Mesenchymal stem cell (in vitro differentiated cells and primary cell): ENCODE measurements at regions not wholly inside any gene's neighbourhood (a gene's known extent, or its start where the extent isn't known, plus 50 kb on each side); places are given as distances from the start of the nearest gene placed in this dataset.

Experiments
- DNase-seq: peaks from one replicate; pipeline ENCODE4 v3.0.0-alpha.2; 2013
- H2AFZ ChIP-seq: one replicate; pipeline ENCODE4 v1.6.1; 2013; ENCODE audit warnings: low read depth, mild to moderate bottlenecking, control low read depth, inconsistent platforms, low read length, moderate library complexity
- H2AK5ac ChIP-seq: 2 replicates; pipeline ENCODE4 v1.6.1; 2013; ENCODE audit warnings: low read length, moderate library complexity, mild to moderate bottlenecking, inconsistent platforms; ENCODE audit not compliant: severe bottlenecking
- H2BK120ac ChIP-seq: one replicate; pipeline ENCODE4 v1.6.1; 2013; ENCODE audit warnings: low read depth, mild to moderate bottlenecking, inconsistent platforms, low read length, moderate library complexity
- H2BK12ac ChIP-seq, 2 experiments: one replicate each; pipeline ENCODE4 v1.6.1; 2013; ENCODE audit warnings: inconsistent platforms in 2 of 2, low read length in 2 of 2, mild to moderate bottlenecking in 2 of 2, moderate library complexity in 2 of 2, control low read depth in 1 of 2
- H2BK15ac ChIP-seq: one replicate; pipeline ENCODE4 v1.6.1; 2013; ENCODE audit warnings: mild to moderate bottlenecking, low read depth, inconsistent platforms; ENCODE audit not compliant: poor library complexity, severe bottlenecking
- H2BK5ac ChIP-seq: 2 replicates; pipeline ENCODE4 v1.6.1; 2013; ENCODE audit warnings: low read depth, mild to moderate bottlenecking, low read length, control low read depth, inconsistent platforms; ENCODE audit not compliant: poor library complexity, severe bottlenecking
- H3K14ac ChIP-seq, 2 experiments: one replicate each; pipeline ENCODE4 v1.6.1; 2013; ENCODE audit warnings: inconsistent platforms in 2 of 2, low read length in 2 of 2, control low read depth in 1 of 2, mild to moderate bottlenecking in 1 of 2, moderate library complexity in 1 of 2
- H3K18ac ChIP-seq, 2 experiments: one replicate each; pipeline ENCODE4 v1.6.1; 2013; ENCODE audit warnings: inconsistent platforms in 2 of 2, low read length in 2 of 2, control low read depth in 1 of 2, low read depth in 1 of 2, mild to moderate bottlenecking in 1 of 2
- H3K23ac ChIP-seq, 2 experiments: one replicate each; pipeline ENCODE4 v1.6.1; 2013; ENCODE audit warnings: inconsistent platforms in 2 of 2, low read length in 2 of 2, mild to moderate bottlenecking in 2 of 2, moderate library complexity in 2 of 2, control low read depth in 1 of 2
- H3K27ac ChIP-seq: 2 replicates; pipeline ENCODE4 v1.5.1; 2013; ENCODE audit warnings: mild to moderate bottlenecking, moderate library complexity, low read length, control low read depth, inconsistent platforms; ENCODE audit not compliant: poor library complexity, severe bottlenecking
- H3K27me3 ChIP-seq, 2 experiments: 2 replicates each; pipeline versions ENCODE4 v1.6.1 to v1.7.0; 2013; ENCODE audit warnings: low read length in 2 of 2, mild to moderate bottlenecking in 2 of 2, moderate library complexity in 2 of 2, control low read depth in 1 of 2, inconsistent platforms in 1 of 2; ENCODE audit not compliant: control insufficient read depth in 1 of 2, insufficient read depth in 1 of 2
- H3K36me3 ChIP-seq, 2 experiments: 2 replicates each; pipeline versions ENCODE4 v1.6.1 to v1.7.0; 2013; ENCODE audit warnings: low read length in 2 of 2, control low read depth in 1 of 2, inconsistent platforms in 1 of 2, low read depth in 1 of 2, mild to moderate bottlenecking in 1 of 2; ENCODE audit not compliant: insufficient read depth in 2 of 2, control insufficient read depth in 1 of 2
- H3K4ac ChIP-seq, 2 experiments: one replicate each; pipeline ENCODE4 v1.6.1; 2013; ENCODE audit warnings: inconsistent platforms in 2 of 2, low read length in 2 of 2, mild to moderate bottlenecking in 2 of 2, moderate library complexity in 2 of 2, control low read depth in 1 of 2, low read depth in 1 of 2
- H3K4me1 ChIP-seq: 2 replicates; pipeline ENCODE4 v1.6.1; 2013; ENCODE audit warnings: low read depth, low read length, control low read depth; ENCODE audit not compliant: control insufficient read depth, insufficient read depth
- H3K4me2 ChIP-seq: 2 replicates; pipeline ENCODE4 v1.6.1; 2013; ENCODE audit warnings: low read length, mild to moderate bottlenecking, inconsistent platforms; ENCODE audit not compliant: poor library complexity, severe bottlenecking
- H3K4me3 ChIP-seq, 2 experiments: 2 replicates each; pipeline versions ENCODE4 v1.5.1 to v1.7.0; 2013; ENCODE audit warnings: low read length in 2 of 2, mild to moderate bottlenecking in 2 of 2, control low read depth in 1 of 2, low read depth in 1 of 2; ENCODE audit not compliant: insufficient read depth in 1 of 2
- H3K79me1 ChIP-seq: replicated peaks from 2 replicates; pipeline ENCODE4 v1.6.1; 2013; ENCODE audit warnings: mild to moderate bottlenecking, control low read depth, low read length, inconsistent platforms; ENCODE audit not compliant: poor library complexity, severe bottlenecking
- H3K9ac ChIP-seq: 2 replicates; pipeline ENCODE4 v1.7.0; 2013; ENCODE audit warnings: mild to moderate bottlenecking, low read length, moderate library complexity
- H3K9me3 ChIP-seq: 2 replicates; pipeline ENCODE4 v1.7.0; 2013; ENCODE audit warnings: mild to moderate bottlenecking, low read length; ENCODE audit not compliant: control insufficient read depth
- H4K8ac ChIP-seq: one replicate; pipeline ENCODE4 v1.6.1; 2013; ENCODE audit warnings: inconsistent platforms, mild to moderate bottlenecking, low read length, moderate library complexity
- H4K91ac ChIP-seq: one replicate; pipeline ENCODE4 v1.6.1; 2013; ENCODE audit warnings: mild to moderate bottlenecking, low read length, inconsistent platforms
- WGBS: methylation state at CpG from one replicate; pipeline ENCODE4 v1.1.7; 2013; ENCODE audit warnings: mixed read lengths; 5-methylcytosine and 5-hydroxymethylcytosine counted together

GRCh38 chr2:212931271-212931670 lies 220.1 kb downstream of the IKZF2 start:
- Histone ChIP-seq H2AK5ac (no peak overlapping the region), H2AFZ (no peak overlapping the region), H3K4me3 (no peak overlapping the region), H3K9me3 (no peaks in the 10 kb centered on the region), H2BK15ac (no peak overlapping the region), H3K27ac (no peak overlapping the region), H2BK12ac (no peak overlapping the region), H3K18ac (no peak overlapping the region), H3K36me3 (no peaks in the 10 kb centered on the region), H3K4me1 (no peaks in the 10 kb centered on the region), H2BK120ac (no peak overlapping the region), H4K8ac (no peak overlapping the region), H4K91ac (no peak overlapping the region), H3K23ac (no peak overlapping the region), H2BK5ac (no peak overlapping the region), H3K9ac (no peak overlapping the region), H3K4me2 (no peak overlapping the region), H3K4ac (no peak overlapping the region), H3K79me1 (no peaks in the 10 kb centered on the region), H3K14ac (no peak overlapping the region), H3K27me3 (no peaks in the 10 kb centered on the region)
- DNase-seq: no peak
- 81% methylated on average over 5 of the region's 5 CpGs for WGBS

DNA sequence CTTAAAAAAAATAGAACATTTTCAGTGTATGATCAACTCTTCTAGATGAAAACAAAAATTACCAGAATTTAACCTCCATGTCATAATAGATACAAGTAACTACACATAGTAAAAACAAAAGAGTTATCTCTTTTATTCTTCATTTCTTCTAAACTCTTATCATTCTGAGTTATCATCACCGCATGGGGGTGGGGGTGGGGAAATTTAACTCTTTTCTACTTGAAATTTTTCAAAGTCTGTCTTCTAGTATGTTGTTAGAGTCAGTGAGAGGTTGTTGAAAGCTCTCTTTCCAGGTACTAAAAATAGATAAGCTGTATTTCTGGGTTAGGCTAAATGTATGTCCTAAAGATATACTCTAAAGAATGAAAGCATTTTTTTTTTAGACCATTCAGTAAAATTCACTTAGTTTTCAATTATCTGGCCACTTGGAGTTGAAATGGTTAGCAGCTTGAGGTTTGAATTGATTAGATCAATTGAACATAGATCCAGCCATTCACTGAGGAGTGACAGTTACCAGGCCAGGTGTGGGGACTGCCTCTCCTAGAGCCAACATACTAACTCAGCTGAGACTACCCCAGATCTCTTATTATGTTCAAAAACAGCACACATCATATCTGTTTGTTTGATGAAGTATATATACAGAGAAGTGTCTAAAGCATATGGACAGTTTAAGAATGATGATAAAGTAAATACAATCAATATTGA lies 220.7 kb downstream of the IKZF2 start:
- H3K18ac ChIP-seq: no peak overlapping the region
- DNase-seq: no peak
- no peaks in the 10 kb centered on the region for H3K36me3 ChIP-seq
- H3K4me1 ChIP-seq: no peaks in the 10 kb centered on the region
- no peak overlapping the region for H2AFZ ChIP-seq
- H4K8ac ChIP-seq: no peak overlapping the region
- no peak overlapping the region for H3K23ac ChIP-seq
- H3K14ac ChIP-seq: no peak overlapping the region
- no peak overlapping the region for H4K91ac ChIP-seq
- no peaks in the 10 kb centered on the region for H3K9me3 ChIP-seq
- no peaks in the 10 kb centered on the region for H3K27me3 ChIP-seq
- H2BK12ac ChIP-seq: no peak overlapping the region
- H2BK5ac ChIP-seq: no peak overlapping the region
- H2BK120ac ChIP-seq: no peak overlapping the region
- WGBS: no CpG with 5 or more reads among the region's 1 CpG
- no peak overlapping the region for H3K4ac ChIP-seq
- H3K9ac ChIP-seq: no peak overlapping the region
- H3K4me3 ChIP-seq: no peak overlapping the region
- no peaks in the 10 kb centered on the region for H3K79me1 ChIP-seq
- no peak overlapping the region for H2BK15ac ChIP-seq
- no peak overlapping the region for H3K27ac ChIP-seq
- no peak overlapping the region for H3K4me2 ChIP-seq
- no peak overlapping the region for H2AK5ac ChIP-seq

- Histone ChIP-seq H2BK120ac (no peak overlapping the region), H3K4me2 (no peak overlapping the region), H3K9me3 (no peaks in the 10 kb centered on the region), H3K36me3 (no peaks in the 10 kb centered on the region), H3K4me3 (no peak overlapping the region), H3K9ac (no peak overlapping the region), H3K27ac (no peak overlapping the region), H4K8ac (no peak overlapping the region), H2AFZ (no peak overlapping the region), H2AK5ac (no peak overlapping the region), H3K27me3 (no peaks in the 10 kb centered on the region), H3K18ac (no peak overlapping the region), H3K14ac (no peak overlapping the region), H3K4ac (no peak overlapping the region), H2BK12ac (no peak overlapping the region), H3K79me1 (no peaks in the 10 kb centered on the region), H2BK15ac (no peak overlapping the region), H2BK5ac (no peak overlapping the region), H4K91ac (no peak overlapping the region), H3K4me1 (no peaks in the 10 kb centered on the region), H3K23ac (no peak overlapping the region)
- DNase-seq: no peak
- WGBS: 89% methylated on average over 2 of the region's 3 CpGs
Observed at GRCh38 chr2:212929971-212930370, 221.4 kb downstream of the IKZF2 start.

GRCh38 chr2:212929116-212929515 lies 222.3 kb downstream of the IKZF2 start:
- Histone ChIP-seq H3K4ac (no peak overlapping the region), H3K9me3 (peaks cover 4% of the 10 kb centered on the region), H3K27ac (no peak overlapping the region), H3K36me3 (no peaks in the 10 kb centered on the region), H4K8ac (no peak overlapping the region), H2AFZ (no peak overlapping the region), H3K4me3 (no peak overlapping the region), H3K14ac (no peak overlapping the region), H2BK120ac (no peak overlapping the region), H2AK5ac (no peak overlapping the region), H3K4me2 (no peak overlapping the region), H3K18ac (no peak overlapping the region), H3K4me1 (no peaks in the 10 kb centered on the region), H3K27me3 (no peaks in the 10 kb centered on the region), H3K79me1 (no peaks in the 10 kb centered on the region), H2BK12ac (no peak overlapping the region), H3K9ac (no peak overlapping the region), H4K91ac (no peak overlapping the region), H2BK15ac (no peak overlapping the region), H3K23ac (no peak overlapping the region), H2BK5ac (no peak overlapping the region)
- 18% methylated on average over 1 of the region's 2 CpGs for WGBS
- DNase-seq: no peak
